HEK293 (cell line): ENCODE measurements at regions not wholly inside any gene's neighbourhood (a gene's known extent, or its start where the extent isn't known, plus 50 kb on each side); places are given as distances from the start of the nearest gene placed in this dataset.

ENCODE experiments used
- CTCF ChIA-PET: fragments of 350-600 bp; formaldehyde crosslinking; extraction: SDS; loops from one replicate; lab custom pipeline; 2021; ENCODE audit warnings: antibody characterized with exemption; lab: Yijun Ruan, JAX
- POLR2A ChIA-PET: fragments of 300-600 bp; formaldehyde crosslinking; extraction: SDS; loops from one replicate; lab custom pipeline; 2020; ENCODE audit warnings: antibody characterized with exemption, inconsistent platforms; lab: Yijun Ruan, JAX
- H3K27ac ChIP-seq: fragments of 200-500 bp; sonication (Bioruptor generic); 2 replicates; pipeline ENCODE4 v1.5.1; 2014; ENCODE audit warnings: low read depth, low read length, control low read depth, inconsistent platforms; ENCODE audit errors: extremely low read depth
- H3K36me3 ChIP-seq, 2 experiments: fragments of 200-500 bp in 1 of 2; sonication (Bioruptor generic) in 1 of 2; 1 replicate in 1 of 2; 2 replicates in 1 of 2; pipeline ENCODE4 v1.5.1; 2014 to 2017; ENCODE audit warnings: inconsistent platforms in 2 of 2, low read length in 2 of 2; ENCODE audit not compliant: control insufficient read depth in 2 of 2, insufficient read depth in 1 of 2
- H3K4me1 ChIP-seq: fragments of 200-500 bp; sonication (Bioruptor generic); 2 replicates; pipeline ENCODE4 v1.5.1; 2014; ENCODE audit warnings: mild to moderate bottlenecking, low read length, inconsistent platforms; ENCODE audit not compliant: control insufficient read depth, insufficient read depth
- H3K4me3 ChIP-seq: 2 replicates; pipeline ENCODE4 v1.5.1; 2011; ENCODE audit warnings: low read depth, mild to moderate bottlenecking, control low read depth, low read length, moderate library complexity
- H3K9me3 ChIP-seq: fragments of 200-500 bp; sonication (Bioruptor generic); 2 replicates; pipeline ENCODE4 v1.5.1; 2014; ENCODE audit warnings: low read depth, low read length, inconsistent platforms; ENCODE audit not compliant: control insufficient read depth, insufficient read depth
- GLIS1 ChIP-seq: fragments of 450-650 bp; formaldehyde crosslinking; IDR thresholded peaks from 2 replicates; pipeline ENCODE4 v1.5.1; 2016; ENCODE audit warnings: missing biosample characterization, missing genetic modification characterization
- KLF7 ChIP-seq: fragments of 450-650 bp; formaldehyde crosslinking; IDR thresholded peaks from 2 replicates; pipeline ENCODE4 v1.5.1; 2016; ENCODE audit warnings: missing biosample characterization, missing genetic modification characterization, borderline replicate concordance
- KLF8 ChIP-seq: fragments of 450-650 bp; formaldehyde crosslinking; IDR thresholded peaks from 2 replicates; pipeline ENCODE4 v1.5.1; 2016; ENCODE audit warnings: missing biosample characterization, missing genetic modification characterization
- MZF1 ChIP-seq: fragments of 450-650 bp; formaldehyde crosslinking; IDR thresholded peaks from 2 replicates; pipeline ENCODE4 v1.5.1; 2017; ENCODE audit warnings: missing biosample characterization, missing genetic modification characterization, borderline replicate concordance
- PRDM10 ChIP-seq: fragments of 450-650 bp; formaldehyde crosslinking; IDR thresholded peaks from 2 replicates; pipeline ENCODE4 v1.5.1; 2016; ENCODE audit warnings: missing biosample characterization, missing genetic modification characterization
- PRDM6 ChIP-seq: fragments of 450-650 bp; formaldehyde crosslinking; IDR thresholded peaks from 2 replicates; pipeline ENCODE4 v1.5.1; 2017; ENCODE audit warnings: missing biosample characterization, missing genetic modification characterization
- REPIN1 ChIP-seq: fragments of 450-650 bp; formaldehyde crosslinking; IDR thresholded peaks from 2 replicates; pipeline ENCODE4 v1.5.1; 2017; ENCODE audit warnings: missing biosample characterization, missing genetic modification characterization, low read depth
- SP3 ChIP-seq: fragments of 450-650 bp; formaldehyde crosslinking; IDR thresholded peaks from 2 replicates; pipeline ENCODE4 v1.5.1; 2016; ENCODE audit warnings: missing biosample characterization, missing genetic modification characterization
- YY1 ChIP-seq: fragments of 450-650 bp; formaldehyde crosslinking; IDR thresholded peaks from 2 replicates; pipeline ENCODE4 v1.5.1; 2018; ENCODE audit warnings: missing biosample characterization, missing genetic modification characterization
- ZFP69B ChIP-seq: fragments of 450-650 bp; formaldehyde crosslinking; IDR thresholded peaks from 2 replicates; pipeline ENCODE4 v1.5.1; 2016; ENCODE audit warnings: missing biosample characterization, missing genetic modification characterization
- ZNF133 ChIP-seq: fragments of 450-650 bp; formaldehyde crosslinking; IDR thresholded peaks from 2 replicates; pipeline ENCODE4 v1.5.1; 2016; ENCODE audit warnings: missing biosample characterization, missing genetic modification characterization
- ZNF266 ChIP-seq: fragments of 450-650 bp; formaldehyde crosslinking; IDR thresholded peaks from 2 replicates; pipeline ENCODE4 v1.5.1; 2016; ENCODE audit warnings: missing biosample characterization, missing genetic modification characterization, low read depth
- ZNF426 ChIP-seq: fragments of 450-650 bp; formaldehyde crosslinking; IDR thresholded peaks from 2 replicates; pipeline ENCODE4 v1.5.1; 2017; ENCODE audit warnings: missing biosample characterization, missing genetic modification characterization, mild to moderate bottlenecking, inconsistent platforms, moderate library complexity
- ZNF510 ChIP-seq: fragments of 450-650 bp; formaldehyde crosslinking; IDR thresholded peaks from 2 replicates; pipeline ENCODE4 v1.5.1; 2018; ENCODE audit warnings: mild to moderate bottlenecking, missing genetic modification characterization, missing biosample characterization; ENCODE audit not compliant: insufficient replicate concordance
- ZNF513 ChIP-seq: fragments of 450-650 bp; IDR thresholded peaks from 2 replicates; pipeline ENCODE4 v1.5.1; 2018; ENCODE audit warnings: missing biosample characterization, missing genetic modification characterization
- ZNF521 ChIP-seq: fragments of 450-650 bp; formaldehyde crosslinking; IDR thresholded peaks from 2 replicates; pipeline ENCODE4 v1.5.1; 2017; ENCODE audit warnings: missing biosample characterization, mild to moderate bottlenecking, missing genetic modification characterization
- ZNF558 ChIP-seq: fragments of 450-650 bp; formaldehyde crosslinking; IDR thresholded peaks from 2 replicates; pipeline ENCODE4 v1.5.1; 2016; ENCODE audit warnings: missing biosample characterization, missing genetic modification characterization
- ZNF561 ChIP-seq: fragments of 450-650 bp; IDR thresholded peaks from 2 replicates; pipeline ENCODE4 v1.5.1; 2018; ENCODE audit warnings: missing biosample characterization, missing genetic modification characterization, borderline replicate concordance
- ZNF596 ChIP-seq: fragments of 450-650 bp; IDR thresholded peaks from 2 replicates; pipeline ENCODE4 v1.5.0; 2018; ENCODE audit warnings: missing biosample characterization, mild to moderate bottlenecking, missing genetic modification characterization, moderate library complexity
- ZNF701 ChIP-seq: fragments of 450-650 bp; formaldehyde crosslinking; IDR thresholded peaks from 2 replicates; pipeline ENCODE4 v1.5.1; 2016; ENCODE audit warnings: missing biosample characterization, missing genetic modification characterization
- ZSCAN18 ChIP-seq: fragments of 450-650 bp; formaldehyde crosslinking; IDR thresholded peaks from 2 replicates; pipeline ENCODE4 v1.5.1; 2016; ENCODE audit warnings: missing biosample characterization, missing genetic modification characterization

GRCh38 chr7:17396692-17397091 lies 98.2 kb downstream of the AHR start:
- ChIA-PET POLR2A (no interaction called here), CTCF (no interaction called here)
- TF ChIP-seq ZNF561 (tag by site-specific recombination), result no peak
- no peak for TF ChIP-seq ZNF558 (tag by site-specific recombination)
- no peak for TF ChIP-seq ZFP69B (tag by site-specific recombination)
- no peak for TF ChIP-seq ZNF596
- TF ChIP-seq REPIN1, result no peak
- TF ChIP-seq KLF7 (tag by site-specific recombination), result no peak
- no peak for TF ChIP-seq ZNF521 (tag by site-specific recombination)
- TF ChIP-seq PRDM6 (tag by site-specific recombination), result no peak
- TF ChIP-seq ZNF510 (tag by site-specific recombination), result no peak
- no peak for TF ChIP-seq GLIS1
- TF ChIP-seq MZF1 (tag by site-specific recombination), result no peak
- TF ChIP-seq ZNF133 (tag by site-specific recombination), result no peak
- TF ChIP-seq KLF8, result no peak
- TF ChIP-seq YY1, result no peak
- TF ChIP-seq SP3 (tag by site-specific recombination), result no peak
- TF ChIP-seq ZNF701, result no peak
- no peak for TF ChIP-seq ZNF266
- no peak for TF ChIP-seq PRDM10 (tag by site-specific recombination)
- no peak for TF ChIP-seq ZNF513
- Histone ChIP-seq H3K9me3 (no peaks in the 10 kb centered on the region), H3K4me1 (no peaks in the 10 kb centered on the region), H3K4me3 (no peak overlapping the region), H3K27ac (no peak overlapping the region), H3K36me3 (no peaks in the 10 kb centered on the region)

GRCh38 chr7:17401791-17402627 lies 103.6 kb downstream of the AHR start:
- Histone ChIP-seq H3K9me3 (no peaks in the 10 kb centered on the region), H3K27ac (no peak overlapping the region)
- CTCF ChIA-PET, result interaction anchor here (0.7 kb wide), 1 partner anchor 138 kb away, joined by 5 read pairs; no protein-coding TSS in a partner anchor

More at GRCh38 chr7:17401791-17402627, 103.6 kb downstream of the AHR start:
- POLR2A ChIA-PET, result no interaction called here
- no peak overlapping the region for H3K4me3 ChIP-seq
- H3K4me1 ChIP-seq, result 0 out of 2 replicates have a peak, but pooled peaks cover 3% of the 10 kb centered on the region
- TF ChIP-seq ZNF426 (no peak), ZSCAN18 (no peak)
- H3K36me3 ChIP-seq, result no peaks in the 10 kb centered on the region
